HG03571 (cell line): ENCODE measurements at regions not wholly inside any gene's neighbourhood (a gene's known extent, or its start where the extent isn't known, plus 50 kb on each side); places are given as distances from the start of the nearest gene placed in this dataset.
"Not testable (repeated sequence)": the region's sequence is repeated elsewhere in the genome, so short reads cannot be mapped to it uniquely, and the experiment has no call there.

Experiments
- ATAC-seq: cut with Tn5 transposase; IDR thresholded peaks from one replicate; pipeline ENCODE4 v1.9.1; 2021; ENCODE audit not compliant: unreplicated experiment

DNA sequence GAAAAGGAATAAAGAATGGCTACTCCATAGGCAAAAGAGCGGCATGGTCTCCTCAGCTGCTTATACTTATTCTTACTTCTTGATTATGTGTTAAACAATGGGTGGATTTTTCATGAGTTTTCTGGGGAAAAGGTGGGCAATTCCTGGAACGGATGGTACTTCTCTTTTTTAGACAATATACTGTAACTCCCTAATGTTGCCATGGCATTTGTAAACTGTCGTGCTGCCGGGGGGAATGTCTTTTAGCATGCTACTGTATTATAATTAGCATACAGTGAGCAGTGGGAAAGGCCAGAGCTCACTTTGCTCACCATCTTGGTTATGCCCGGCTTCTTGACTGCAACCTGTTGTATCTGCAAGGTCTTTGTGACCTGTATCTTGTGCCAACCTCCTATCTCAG is 372.1 kb upstream of the AKR1E2 start:
- no peak for ATAC-seq

GRCh38 chr10:4453276-4453675 is 372.7 kb upstream of the AKR1E2 start:
- no peak for ATAC-seq

GRCh38 chr10:4450981-4451908 is 374.8 kb upstream of the AKR1E2 start:
- no peak for ATAC-seq

DNA sequence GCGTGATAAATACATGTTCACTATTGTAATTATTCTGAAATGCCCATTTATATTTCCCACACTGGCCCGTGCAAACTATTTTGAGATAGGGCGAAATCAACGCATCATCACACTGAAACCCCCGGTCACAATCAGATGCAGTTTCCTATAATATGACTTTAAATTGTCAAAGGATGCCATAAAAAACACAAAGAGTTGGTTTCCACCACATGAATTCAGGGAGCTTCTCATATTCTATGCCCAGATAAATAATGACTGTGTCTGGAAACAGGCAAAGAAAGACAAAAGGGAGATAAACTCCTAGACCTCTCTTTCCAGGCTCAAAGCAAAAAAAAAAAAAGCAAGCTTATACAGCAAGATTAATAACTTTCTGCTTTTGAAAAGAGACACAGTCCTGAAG is 375.8 kb upstream of the AKR1E2 start:
- no peak for ATAC-seq

DNA sequence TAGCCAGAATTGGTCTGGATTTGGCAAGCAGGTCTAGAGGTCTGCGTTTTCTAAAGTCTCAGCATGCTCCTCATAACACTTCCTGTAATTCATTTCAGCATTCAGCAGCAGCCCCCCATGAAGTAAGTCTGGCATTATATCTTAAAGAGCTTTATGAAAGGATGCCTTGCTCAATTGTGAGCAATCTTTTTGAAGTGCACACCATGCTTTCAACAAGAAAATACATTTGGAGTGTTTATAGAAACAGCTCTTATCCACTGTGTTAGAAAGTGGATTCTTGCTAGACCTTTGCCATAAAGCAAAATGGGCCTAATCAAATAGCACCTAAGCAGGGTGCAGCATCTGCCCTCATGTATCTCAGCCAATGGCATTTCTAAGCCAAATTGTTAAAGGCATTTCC is 378.0 kb upstream of the AKR1E2 start:
- no peak for ATAC-seq

DNA sequence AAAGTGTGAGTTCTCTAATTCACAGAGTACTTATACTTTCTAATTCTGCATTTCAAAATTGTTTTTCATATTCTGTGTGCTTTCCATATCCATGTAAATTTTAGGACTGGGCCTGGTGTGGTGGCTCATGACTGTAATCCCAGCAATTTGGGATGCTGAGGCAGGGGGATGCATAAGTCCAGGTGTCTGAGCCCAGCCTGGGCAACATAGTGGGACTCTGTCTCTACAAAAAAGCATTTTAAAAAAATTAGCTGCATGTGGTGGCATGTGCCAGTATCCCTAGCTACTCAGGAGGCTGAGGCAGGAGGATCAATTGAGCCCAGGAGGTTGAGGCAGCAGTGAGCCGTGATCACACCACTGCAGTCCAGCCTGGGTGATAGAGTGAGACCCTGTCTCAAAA is 382.6 kb upstream of the AKR1E2 start:
- ATAC-seq = no peak

GRCh38 chr10:4442296-4442695 is 383.7 kb upstream of the AKR1E2 start:
- no peak for ATAC-seq

DNA sequence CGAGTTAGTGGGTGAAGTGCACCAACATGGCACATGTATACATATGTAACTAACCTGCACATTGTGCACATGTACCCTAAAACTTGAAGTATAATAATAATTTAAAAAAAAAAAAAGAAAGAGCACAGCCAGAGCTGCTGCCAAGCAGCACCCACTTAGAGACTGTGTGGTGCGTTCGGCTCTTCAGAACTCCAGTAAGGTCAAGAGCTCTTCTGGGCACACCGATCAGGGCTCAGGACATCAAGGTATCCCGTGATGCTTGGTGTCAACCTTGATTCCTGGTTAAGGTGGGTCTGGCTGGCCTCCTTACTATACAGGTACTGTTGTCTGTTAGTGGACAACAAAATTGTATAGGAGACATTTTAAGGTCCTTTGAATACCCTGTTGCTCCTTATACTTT is 385.7 kb upstream of the AKR1E2 start:
- ATAC-seq = no peak

DNA sequence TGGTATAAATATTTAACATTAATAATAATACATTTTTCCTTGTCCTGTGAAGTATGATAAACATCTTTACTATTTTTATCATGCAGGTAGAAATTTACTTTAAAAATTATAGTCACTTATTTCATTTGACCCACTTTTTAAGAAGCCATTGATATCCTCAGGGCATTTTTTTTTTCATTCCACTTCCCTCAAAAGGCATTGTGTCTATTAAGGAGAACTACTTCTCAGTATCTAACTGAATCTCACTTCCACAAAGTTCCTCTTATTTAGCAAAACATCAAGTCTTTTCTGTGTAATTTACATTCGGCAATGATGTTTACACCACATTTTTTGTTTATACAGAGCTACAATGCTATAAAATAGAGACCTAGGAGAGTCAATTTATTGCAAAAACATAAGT is 388.2 kb upstream of the AKR1E2 start:
- no peak for ATAC-seq

DNA sequence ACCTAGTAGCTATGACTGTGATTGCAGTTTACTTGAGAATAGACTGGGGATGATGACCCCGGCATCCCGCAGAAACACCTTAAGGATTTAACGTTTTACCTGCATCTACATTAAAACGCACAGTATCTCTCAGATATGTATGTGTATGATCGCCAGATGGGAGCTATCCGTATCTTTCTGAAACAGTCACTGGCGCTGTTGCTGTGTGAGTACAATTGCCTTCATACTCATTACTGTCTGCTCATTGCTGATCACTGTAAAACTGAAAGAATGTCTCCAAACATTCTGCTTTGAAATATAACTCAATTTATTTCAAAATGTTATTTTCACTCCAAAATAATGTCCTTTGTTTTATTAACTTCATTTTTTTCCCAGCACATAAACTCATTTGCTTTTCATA is 388.9 kb upstream of the AKR1E2 start:
- ATAC-seq = no peak

- no peak for ATAC-seq
Observed at GRCh38 chr10:4436103-4436502, 389.9 kb upstream of the AKR1E2 start.

DNA sequence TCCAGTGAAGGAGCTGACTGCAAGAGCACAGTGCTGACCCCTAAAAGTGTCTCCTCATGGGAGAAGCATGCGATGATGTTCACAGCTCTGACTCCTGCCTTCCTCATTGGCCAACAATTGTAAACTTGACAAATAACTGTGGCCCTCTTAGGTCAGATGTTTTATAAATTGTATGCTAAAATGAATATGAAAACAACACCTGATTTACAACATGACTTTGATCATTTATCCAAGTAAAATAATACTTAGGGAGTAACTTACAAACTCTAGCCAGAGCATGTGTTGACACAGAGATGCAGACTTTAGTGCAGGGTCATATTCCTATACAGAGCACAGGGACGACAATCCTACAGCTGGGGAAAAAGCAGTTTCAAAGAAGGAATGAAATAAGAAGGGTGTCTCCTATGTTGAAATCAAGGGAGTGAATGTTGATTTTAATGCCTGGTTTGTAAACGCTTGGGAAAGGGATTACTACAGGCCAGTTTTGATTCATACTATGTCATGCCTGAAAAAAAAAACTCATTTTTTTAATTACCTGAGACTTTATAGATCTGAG is 391.4 kb upstream of the AKR1E2 start:
- no peak for ATAC-seq

DNA sequence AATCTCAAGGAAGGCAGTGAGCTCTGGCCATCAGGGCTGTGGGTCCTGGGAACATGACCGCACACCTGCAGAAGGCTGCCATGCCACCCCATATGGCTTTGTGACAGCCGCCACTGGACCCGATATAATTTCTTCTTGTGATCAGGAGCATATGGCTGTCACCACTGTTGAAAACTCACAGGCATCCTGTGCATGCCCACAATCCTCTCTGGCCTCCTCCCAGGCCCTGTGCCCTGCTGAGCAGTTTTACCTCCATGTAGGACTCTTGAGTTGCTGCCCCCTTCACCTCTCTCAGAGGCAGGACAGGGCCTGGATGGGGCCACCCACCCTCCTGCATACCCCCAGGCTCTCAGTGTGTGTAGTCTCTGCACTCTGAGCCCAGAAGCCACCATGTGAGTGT is 391.9 kb upstream of the AKR1E2 start:
- no peak for ATAC-seq

DNA sequence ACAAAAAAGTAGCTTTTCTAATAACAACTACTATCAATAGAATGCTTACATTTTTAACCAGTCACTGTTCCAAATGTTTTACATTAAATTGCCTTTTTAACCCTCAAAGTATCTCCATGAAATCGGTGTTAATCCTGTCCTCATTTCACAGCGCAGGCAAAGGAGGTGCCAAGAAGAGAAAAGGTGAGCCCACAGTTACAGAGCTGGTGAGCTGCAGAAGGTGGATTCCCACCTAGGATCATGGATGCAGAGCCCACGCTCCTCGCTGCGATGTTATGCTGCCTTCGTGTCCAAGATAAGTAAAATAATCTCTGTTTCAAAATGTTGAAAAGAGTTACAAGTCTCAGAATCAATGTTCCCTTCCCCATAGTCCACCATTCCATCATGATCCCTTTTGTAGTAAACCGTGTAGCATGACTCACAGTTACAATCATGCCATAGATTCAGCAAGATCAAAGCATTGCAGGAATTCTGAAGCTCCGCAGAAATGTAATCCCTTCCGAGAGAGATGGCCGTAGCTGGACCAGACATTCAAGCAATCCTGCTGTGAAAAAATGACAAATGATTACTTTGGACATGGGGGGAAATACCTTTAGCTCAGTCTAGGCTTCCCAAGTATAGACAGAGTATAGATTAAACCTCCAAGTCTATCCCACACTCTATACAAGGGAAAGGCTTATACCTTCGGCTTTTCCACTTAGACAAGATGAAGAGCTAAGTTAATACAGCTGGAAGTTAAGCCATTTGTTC is 394.7 kb upstream of the AKR1E2 start:
- no peak for ATAC-seq

- no peak for ATAC-seq
Observed at GRCh38 chr10:4429571-4429970, 396.4 kb upstream of the AKR1E2 start.

- ATAC-seq = no peak
Observed at GRCh38 chr10:4427532-4427931, 398.5 kb upstream of the AKR1E2 start.

DNA sequence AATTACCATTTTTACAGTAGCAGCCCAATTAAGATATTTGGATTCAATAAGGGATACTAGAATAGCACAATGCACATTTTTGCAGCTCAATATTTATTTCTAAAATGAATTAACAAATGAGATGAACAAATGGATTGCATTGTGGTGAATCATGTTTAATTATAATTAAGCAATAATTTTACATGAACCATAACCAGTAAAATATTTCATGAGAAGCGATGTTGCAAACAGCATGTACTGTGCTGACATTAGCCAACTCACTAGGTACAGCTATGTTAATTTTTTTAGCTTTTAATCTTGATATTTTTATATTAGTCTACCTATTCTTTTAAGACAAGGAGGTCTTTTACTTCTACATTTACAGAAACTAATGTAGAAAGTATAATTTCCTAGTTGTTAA is 399.1 kb upstream of the AKR1E2 start:
- no peak for ATAC-seq

- no peak for ATAC-seq
Observed at GRCh38 chr10:4409319-4409718, 416.7 kb upstream of the AKR1E2 start.

DNA sequence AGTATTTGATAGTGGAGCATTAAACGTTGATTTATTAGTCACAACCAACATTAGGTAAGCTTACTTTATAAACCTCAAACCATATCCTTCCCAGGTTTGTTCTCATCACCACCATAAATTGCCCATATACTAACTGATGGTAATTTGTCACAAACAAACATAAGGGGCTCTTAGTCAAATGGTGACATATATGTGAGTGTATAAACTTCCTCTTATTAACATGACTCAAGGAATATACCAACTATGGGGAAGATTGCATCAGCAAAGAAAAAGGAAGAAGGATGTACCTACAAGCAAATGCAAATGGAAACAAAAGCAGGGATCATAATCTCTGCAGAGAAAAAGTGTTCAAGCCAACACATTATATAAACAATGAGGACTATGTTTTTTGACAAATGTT is 418.2 kb upstream of the AKR1E2 start:
- no peak for ATAC-seq

DNA sequence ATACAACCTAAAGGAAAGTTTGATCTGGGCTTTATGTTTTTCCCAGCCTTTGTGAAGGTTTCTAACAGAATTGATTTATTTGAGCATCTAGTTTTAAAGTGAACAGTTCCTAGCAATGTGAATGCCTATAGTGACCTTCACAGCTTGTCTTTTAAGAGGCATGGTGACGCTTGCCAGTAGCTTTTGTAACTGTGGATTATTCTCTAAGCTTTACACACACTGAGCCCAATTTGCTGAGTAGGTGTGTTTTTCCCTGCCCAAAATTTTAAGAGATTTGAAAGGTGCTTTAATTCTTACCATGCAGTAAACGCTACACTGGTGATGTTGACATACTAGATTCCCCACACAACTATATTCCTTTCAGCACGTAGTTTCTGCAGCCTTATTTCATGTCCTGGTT is 420.2 kb upstream of the AKR1E2 start:
- ATAC-seq = no peak

DNA sequence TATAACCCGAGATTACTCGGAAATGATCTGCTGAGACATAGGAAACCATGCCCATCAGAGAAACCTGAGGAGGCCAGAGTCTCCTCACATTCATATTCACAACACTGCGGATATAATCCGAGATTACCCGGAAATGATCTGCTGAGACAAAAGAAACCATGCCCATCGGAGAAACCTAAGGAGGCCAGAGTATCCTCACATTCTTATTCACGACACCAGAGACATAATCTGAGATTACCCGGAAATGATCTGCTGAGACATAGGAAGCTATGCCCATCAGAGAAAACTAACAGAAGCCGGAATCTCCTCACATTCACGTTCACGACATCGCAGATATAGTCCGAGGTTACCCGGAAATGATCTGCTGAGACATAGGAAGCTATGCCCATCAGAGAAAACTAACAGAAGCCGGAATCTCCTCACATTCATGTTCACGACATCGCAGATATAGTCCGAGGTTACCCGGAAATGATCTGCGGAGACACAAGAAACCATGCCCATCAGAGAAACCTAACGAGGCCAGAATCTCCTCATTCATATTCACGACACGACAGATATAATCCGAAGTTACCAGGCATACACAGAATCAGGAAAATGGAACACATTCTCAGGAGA is 422.3 kb upstream of the AKR1E2 start:
- ATAC-seq = no peak

DNA sequence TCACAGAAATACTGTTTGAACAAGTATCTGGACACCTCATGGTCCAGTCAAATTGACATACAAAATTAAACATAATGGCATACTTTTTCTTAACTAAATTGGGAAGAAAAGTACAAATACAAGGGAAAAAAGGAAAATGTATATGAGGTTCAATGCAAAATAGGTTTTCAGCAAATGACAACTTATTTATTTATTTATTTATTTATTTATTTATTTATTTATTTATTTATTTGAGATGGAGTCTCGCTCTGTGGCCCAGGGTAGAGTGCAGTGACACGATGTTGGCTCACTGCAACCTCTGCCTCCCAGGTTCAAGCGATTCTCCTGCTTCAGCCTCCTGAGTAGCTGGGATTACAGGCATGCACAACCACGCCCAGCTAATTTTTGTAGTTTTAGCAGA is 424.9 kb upstream of the AKR1E2 start:
- ATAC-seq = not testable (repeated sequence)
